Neural crest cell (in vitro differentiated cells): ENCODE measurements at regions not wholly inside any gene's neighbourhood (a gene's known extent, or its start where the extent isn't known, plus 50 kb on each side); places are given as distances from the start of the nearest gene placed in this dataset.

Source experiments
- DNase-seq: peaks from one replicate; pipeline ENCODE4 v3.0.0; 2021; ENCODE audit warnings: low read depth, mixed read lengths, low spot score
- H3K27ac Mint-ChIP-seq: one replicate; pipeline ENCODE4 v1.8.0; 2021; ENCODE audit warnings: mild to moderate bottlenecking, mixed read lengths; ENCODE audit not compliant: unreplicated experiment
- H3K27me3 Mint-ChIP-seq: 2 replicates; pipeline ENCODE4 v1.8.0; 2021; ENCODE audit warnings: low read depth, mild to moderate bottlenecking, mixed read lengths
- H3K36me3 Mint-ChIP-seq: 2 replicates; pipeline ENCODE4 v1.8.0; 2021; ENCODE audit warnings: low read depth, mild to moderate bottlenecking, mixed read lengths
- H3K4me1 Mint-ChIP-seq: 2 replicates; pipeline ENCODE4 v1.8.0; 2021; ENCODE audit warnings: mixed read lengths
- H3K4me3 Mint-ChIP-seq: one replicate; pipeline ENCODE4 v1.8.0; 2021; ENCODE audit warnings: mild to moderate bottlenecking, mixed read lengths
- H3K9me3 Mint-ChIP-seq: 2 replicates; pipeline ENCODE4 v1.8.0; 2021; ENCODE audit warnings: mixed read lengths
- CTCF ChIP-seq: fragments of 200-600 bp; sonication (generic); conservative IDR thresholded peaks from 2 replicates; pipeline ENCODE4 v1.5.0; 2021; ENCODE audit warnings: antibody characterized with exemption, mild to moderate bottlenecking

- Mint-ChIP-seq H3K4me3 (no peak overlapping the region), H3K27me3 (no peaks in the 10 kb centered on the region), H3K9me3 (no peaks in the 10 kb centered on the region), H3K27ac (no peak overlapping the region), H3K4me1 (no peaks in the 10 kb centered on the region), H3K36me3 (no peaks in the 10 kb centered on the region)
- TF ChIP-seq CTCF = no peak
- no peak for DNase-seq
Observed at GRCh38 chr12:126523891-126524290, 1458.7 kb downstream of the AACS start.

- no peak overlapping the region for H3K4me3 Mint-ChIP-seq
- no peaks in the 10 kb centered on the region for H3K36me3 Mint-ChIP-seq
- H3K27me3 Mint-ChIP-seq = no peaks in the 10 kb centered on the region
- peaks cover 4% of the 10 kb centered on the region for H3K9me3 Mint-ChIP-seq
- no peak for DNase-seq
- TF ChIP-seq CTCF = no peak
- no peak overlapping the region for H3K27ac Mint-ChIP-seq
- H3K4me1 Mint-ChIP-seq = peaks cover 14% of the 10 kb centered on the region
Observed at GRCh38 chr12:126534495-126534894, 1469.3 kb downstream of the AACS start.

GRCh38 chr12:126534942-126535341, 1469.7 kb downstream of the AACS start:
- H3K4me1 Mint-ChIP-seq = peaks cover 14% of the 10 kb centered on the region
- no peaks in the 10 kb centered on the region for H3K27me3 Mint-ChIP-seq
- TF ChIP-seq CTCF = no peak
- H3K4me3 Mint-ChIP-seq = no peak overlapping the region
- H3K27ac Mint-ChIP-seq = no peak overlapping the region
- no peaks in the 10 kb centered on the region for H3K36me3 Mint-ChIP-seq
- DNase-seq = no peak
- H3K9me3 Mint-ChIP-seq = peaks cover 4% of the 10 kb centered on the region

DNA sequence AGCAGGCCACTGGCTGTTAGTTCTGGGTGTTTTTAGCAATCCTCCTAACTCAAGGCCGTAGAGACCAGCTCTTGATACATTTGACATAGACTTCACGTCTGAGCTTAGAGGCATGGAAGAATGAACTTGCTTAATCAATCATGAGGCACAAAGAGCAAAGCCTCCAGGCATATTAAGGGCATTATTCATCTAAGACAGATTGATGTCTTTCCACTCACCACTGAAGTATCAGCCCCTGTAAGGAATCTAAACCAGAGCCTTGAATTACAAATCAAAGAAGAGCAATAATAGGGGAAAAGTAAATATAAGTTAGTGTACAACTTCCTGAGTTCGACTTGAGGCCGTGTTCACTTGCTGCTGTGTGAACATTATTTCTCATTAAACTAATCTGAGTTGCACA, 1470.7 kb downstream of the AACS start:
- H3K27ac Mint-ChIP-seq = no peak overlapping the region
- H3K36me3 Mint-ChIP-seq = no peaks in the 10 kb centered on the region
- H3K27me3 Mint-ChIP-seq = no peaks in the 10 kb centered on the region
- peaks cover 14% of the 10 kb centered on the region for H3K4me1 Mint-ChIP-seq
- H3K4me3 Mint-ChIP-seq = no peak overlapping the region
- no peak for DNase-seq
- H3K9me3 Mint-ChIP-seq = peaks cover 4% of the 10 kb centered on the region
- TF ChIP-seq CTCF = no peak

GRCh38 chr12:126537961-126538530, 1472.8 kb downstream of the AACS start:
- H3K9me3 Mint-ChIP-seq = peaks cover 4% of the 10 kb centered on the region
- DNase-seq = no peak
- no peak overlapping the region for H3K27ac Mint-ChIP-seq
- no peak overlapping the region for H3K4me3 Mint-ChIP-seq
- H3K4me1 Mint-ChIP-seq = peaks cover 14% of the 10 kb centered on the region
- H3K36me3 Mint-ChIP-seq = no peaks in the 10 kb centered on the region
- H3K27me3 Mint-ChIP-seq = no peaks in the 10 kb centered on the region
- no peak for TF ChIP-seq CTCF
